ENCODE measurements at regions not wholly inside any gene's neighbourhood (a gene's known extent, or its start where the extent isn't known, plus 50 kb on each side); places are given as distances from the start of the nearest gene placed in this dataset.

DNA sequence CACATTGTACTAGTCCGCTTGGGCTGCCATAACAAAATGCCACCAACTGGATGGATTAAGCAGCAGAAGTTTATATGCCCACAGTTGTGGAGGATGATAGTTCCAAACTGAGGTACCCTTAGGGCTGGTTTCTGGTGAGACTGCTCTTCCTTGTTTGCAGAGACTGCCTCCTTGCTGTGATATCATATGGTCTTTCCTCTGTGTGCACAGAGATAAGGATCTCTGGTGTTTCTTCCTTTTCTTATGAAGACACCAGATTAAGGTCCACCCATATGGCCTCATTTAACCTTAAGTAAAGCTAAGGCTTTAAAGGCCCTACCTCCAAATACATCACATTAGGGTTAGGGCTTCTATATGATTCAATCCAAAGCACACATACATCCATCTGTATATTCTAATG, 738.2 kb upstream of the GCFC2 start:
- TF ChIP-seq CTCF (IDR thresholded peaks at IDR 0.05): no peak
- no CpG with 5 or more reads among the region's 1 CpG for whole genome bisulfite sequencing (ENCODE audit: insufficient coverage)
- no peak overlapping the region for H3K27ac Mint-ChIP-seq
- H3K36me3 Mint-ChIP-seq: no peaks in the 10 kb centered on the region
- no peaks in the 10 kb centered on the region for H3K4me1 ChIP-seq (ENCODE audit: control insufficient read depth in 1 of 2, insufficient read depth in 2 of 2, low read length in 2 of 2)
- no peak overlapping the region for H3K4me3 Mint-ChIP-seq
- no peak for DNase-seq
- peaks cover 0 to 2% (median 0%) of the 10 kb centered on the region in 3 donors for H3K27me3 Mint-ChIP-seq (ENCODE audit: low read depth in 3 of 3)
- H3K9me3 ChIP-seq (replicated peaks in 1 of 2; ENCODE audit: control insufficient read depth in 1 of 2, insufficient read depth in 1 of 2, low read length in 2 of 2): peaks cover 4 to 5% of the 10 kb centered on the region in 2 donors
- H2AFZ ChIP-seq (ENCODE audit: insufficient read depth, low read depth, low read length, poor library complexity, severe bottlenecking): no peak overlapping the region
- no peaks in the 10 kb centered on the region for H4K20me1 ChIP-seq (ENCODE audit: insufficient read depth, low read length)
- H3K9me3 Mint-ChIP-seq: peaks cover 0 to 7% (median 3%) of the 10 kb centered on the region in 7 donors
- no peaks in the 10 kb centered on the region for H3K36me3 ChIP-seq (replicated peaks in 1 of 2; ENCODE audit: control insufficient read depth in 1 of 2, insufficient read depth in 2 of 2, low read length in 2 of 2)
- no peak overlapping the region for H3K9ac ChIP-seq (ENCODE audit: insufficient read depth, low read length, poor library complexity, severe bottlenecking)
- no peak overlapping the region for H3K27ac ChIP-seq (ENCODE audit: low read depth in 1 of 2, low read length in 2 of 2)
- H3K4me3 ChIP-seq (replicated peaks in 1 of 3; ENCODE audit: low read depth in 2 of 3, low read length in 3 of 3): no peak overlapping the region
- H3K79me2 ChIP-seq (ENCODE audit: insufficient read depth, low read length): no peaks in the 10 kb centered on the region
- intact Hi-C loops (cut with micrococcal nuclease): no loop called here
- H3K27me3 ChIP-seq (ENCODE audit: control insufficient read depth in 2 of 2, insufficient read depth in 2 of 2, low read length in 2 of 2): no peaks in the 10 kb centered on the region
- no peak overlapping the region for H3K4me2 ChIP-seq (replicated peaks; ENCODE audit: extremely low read depth, low read length, poor library complexity, severe bottlenecking)
- H3K4me1 Mint-ChIP-seq: no peaks in the 10 kb centered on the region

DNA sequence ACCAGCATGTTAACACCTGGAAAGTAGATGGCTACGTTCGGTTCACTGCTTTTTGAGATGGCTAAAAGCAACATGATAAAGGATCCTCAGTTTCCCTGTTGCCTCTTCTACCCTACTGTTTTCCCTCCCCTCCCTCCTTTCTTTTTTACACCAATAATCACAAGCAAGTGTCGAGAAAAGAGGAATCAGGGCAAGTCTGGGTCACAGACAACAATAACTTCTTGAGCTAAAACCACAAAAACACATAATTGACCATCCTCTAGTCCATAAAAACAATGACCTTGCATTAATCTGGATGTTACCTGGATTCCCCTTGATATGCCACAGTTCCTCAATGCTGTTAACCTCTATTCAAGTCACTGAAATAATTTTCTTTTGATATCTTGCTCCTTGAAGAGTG, 736.6 kb upstream of the GCFC2 start:
- intact Hi-C loops (cut with micrococcal nuclease): no loop called here
- no peaks in the 10 kb centered on the region for H3K27me3 ChIP-seq (ENCODE audit: control insufficient read depth in 2 of 2, insufficient read depth in 2 of 2, low read length in 2 of 2)
- no peaks in the 10 kb centered on the region for H3K79me2 ChIP-seq (ENCODE audit: insufficient read depth, low read length)
- no peaks in the 10 kb centered on the region for H4K20me1 ChIP-seq (ENCODE audit: insufficient read depth, low read length)
- H3K36me3 ChIP-seq (replicated peaks in 1 of 2; ENCODE audit: control insufficient read depth in 1 of 2, insufficient read depth in 2 of 2, low read length in 2 of 2): no peaks in the 10 kb centered on the region
- no peaks in the 10 kb centered on the region for H3K4me1 Mint-ChIP-seq
- no peak overlapping the region for H3K4me2 ChIP-seq (replicated peaks; ENCODE audit: extremely low read depth, low read length, poor library complexity, severe bottlenecking)
- no peaks in the 10 kb centered on the region for H3K36me3 Mint-ChIP-seq
- TF ChIP-seq CTCF (IDR thresholded peaks at IDR 0.05): no peak
- H3K4me3 ChIP-seq (replicated peaks in 1 of 3; ENCODE audit: low read depth in 2 of 3, low read length in 3 of 3): no peak overlapping the region
- H3K27ac ChIP-seq (ENCODE audit: low read depth in 1 of 2, low read length in 2 of 2): no peak overlapping the region
- peaks cover 0 to 2% (median 0%) of the 10 kb centered on the region in 3 donors for H3K27me3 Mint-ChIP-seq (ENCODE audit: low read depth in 3 of 3)
- H2AFZ ChIP-seq (ENCODE audit: insufficient read depth, low read depth, low read length, poor library complexity, severe bottlenecking): no peak overlapping the region
- no peak for DNase-seq
- no peak overlapping the region for H3K27ac Mint-ChIP-seq
- peaks cover 4 to 12% of the 10 kb centered on the region in 2 donors for H3K9me3 ChIP-seq (replicated peaks in 1 of 2; ENCODE audit: control insufficient read depth in 1 of 2, insufficient read depth in 1 of 2, low read length in 2 of 2)
- WGBS (ENCODE audit: insufficient coverage): 61% methylated on average over 3 of the region's 3 CpGs
- no peaks in the 10 kb centered on the region for H3K4me1 ChIP-seq (ENCODE audit: control insufficient read depth in 1 of 2, insufficient read depth in 2 of 2, low read length in 2 of 2)
- H3K9ac ChIP-seq (ENCODE audit: insufficient read depth, low read length, poor library complexity, severe bottlenecking): no peak overlapping the region
- H3K4me3 Mint-ChIP-seq: no peak overlapping the region
- peaks cover 0 to 14% (median 5%) of the 10 kb centered on the region in 7 donors for H3K9me3 Mint-ChIP-seq
